GM13977 (cell line): ENCODE measurements at regions not wholly inside any gene's neighbourhood (a gene's known extent, or its start where the extent isn't known, plus 50 kb on each side); places are given as distances from the start of the nearest gene placed in this dataset.
"Not testable (repeated sequence)": the region's sequence is repeated elsewhere in the genome, so short reads cannot be mapped to it uniquely, and the experiment has no call there.

Source experiments
- DNase-seq: peaks from one replicate; pipeline ENCODE4 v3.0.0; 2012; ENCODE audit warnings: low spot score
- CTCF ChIP-seq: IDR thresholded peaks from 2 replicates; pipeline ENCODE4 v1.5.1; 2012; ENCODE audit warnings: mild to moderate bottlenecking, control low read depth; ENCODE audit not compliant: insufficient read depth; ENCODE audit errors: extremely low read depth, missing control alignments
- in situ Hi-C: fragments of 300-500 bp; cut with MboI; formaldehyde crosslinking; loops from one replicate; pipeline ENCODE4 v1.12.0; 2022; ENCODE audit warnings: low sequenced_read_pairs, low pct_unique_long_range_greater_than_20kb, mixed read lengths, inconsistent platforms; ENCODE audit not compliant: unreplicated experiment

- in situ Hi-C loops = loop anchor here (25.0 kb wide), 1 partner anchor 229 kb away; the partner anchor contains the start of gene MRPS22
- DNase-seq = no peak
- no peak for TF ChIP-seq CTCF
These were observed 63.7 kb upstream of the PRR23C start for GRCh38 chr3:139108253-139108969.

GRCh38 chr3:139109271-139109670 is 64.6 kb upstream of the PRR23C start:
- in situ Hi-C loops = loop anchor here (25.0 kb wide), 1 partner anchor 228 kb away; the partner anchor contains the start of gene MRPS22
- TF ChIP-seq CTCF = no peak
- DNase-seq = no peak

GRCh38 chr3:139110072-139110830 is 65.6 kb upstream of the PRR23C start:
- TF ChIP-seq CTCF = no peak
- in situ Hi-C loops = loop anchor here (25.0 kb wide), 1 partner anchor 227 kb away; the partner anchor contains the start of gene MRPS22
- no peak for DNase-seq

GRCh38 chr3:139110929-139111328 is 66.2 kb upstream of the PRR23C start:
- in situ Hi-C loops = loop anchor here (25.0 kb wide), 1 partner anchor 226 kb away; the partner anchor contains the start of gene MRPS22
- not testable (repeated sequence) for DNase-seq

GRCh38 chr3:139111392-139112229 is 66.9 kb upstream of the PRR23C start:
- in situ Hi-C loops = loop anchor here (25.0 kb wide), 1 partner anchor 226 kb away; the partner anchor contains the start of gene MRPS22

GRCh38 chr3:139112230-139112558 is 67.5 kb upstream of the PRR23C start:
- TF ChIP-seq CTCF = no peak

More at GRCh38 chr3:139111392-139112229, 66.9 kb upstream of the PRR23C start:
- peak; percentile 68 for DNase-seq
- TF ChIP-seq CTCF = peak; percentile 79

More at GRCh38 chr3:139112230-139112558, 67.5 kb upstream of the PRR23C start:
- in situ Hi-C loops = loop anchor here (25.0 kb wide), 1 partner anchor 225 kb away; the partner anchor contains the start of gene MRPS22
- no peak for DNase-seq
